Keratinocyte (primary cell): ENCODE measurements at regions not wholly inside any gene's neighbourhood (a gene's known extent, or its start where the extent isn't known, plus 50 kb on each side); places are given as distances from the start of the nearest gene placed in this dataset.

ENCODE experiments used
- CTCF ChIP-seq, 3 experiments: IDR thresholded peaks in 1 of 3; conservative IDR thresholded peaks in 1 of 3; optimal IDR thresholded peaks in 1 of 3; 2 replicates in 2 of 3; 3 replicates in 1 of 3; pipeline versions ENCODE3 to v1.5.1; 2011; ENCODE audit warnings: low read length in 3 of 3, mild to moderate bottlenecking in 3 of 3, moderate library complexity in 2 of 3, control low read depth in 1 of 3, inconsistent platforms in 1 of 3; ENCODE audit not compliant: insufficient read depth in 2 of 3; ENCODE audit errors: extremely low read depth in 1 of 3
- EZH2 ChIP-seq: IDR thresholded peaks from one replicate; pipeline ENCODE4 v1.6.1; 2012; ENCODE audit warnings: inconsistent platforms, mild to moderate bottlenecking, low read length, moderate library complexity

GRCh38 chr2:34103437-34103836 lies 504.3 kb upstream of the FAM98A start:
- no peak for TF ChIP-seq CTCF (optimal IDR thresholded peaks at IDR 0.05 in 1 of 3, IDR thresholded peaks at IDR 0.05 in 1 of 3, conservative IDR thresholded peaks at IDR 0.05 in 1 of 3; ENCODE audit: extremely low read depth in 1 of 3, insufficient read depth in 2 of 3, low read length in 3 of 3)
- TF ChIP-seq EZH2: no peak
